ENCODE measurements at regions not wholly inside any gene's neighbourhood (a gene's known extent, or its start where the extent isn't known, plus 50 kb on each side); places are given as distances from the start of the nearest gene placed in this dataset.

GRCh38 chr14:101407328-101407727 is 154.0 kb upstream of the DIO3 start:
- DNase-seq (ENCODE audit: low spot score) (no peak), FAIRE-seq (no peak), ATAC-seq (no peak)
- CTCF ChIA-PET (ENCODE audit: low intra/inter-chr PET ratio, low total read pairs) = no interaction called here
- in situ Hi-C loops (cut with HindIII; ENCODE audit: extremely low pct_ligation_motif_present, low pct_unique_long_range_greater_than_20kb) = no loop called here
- Histone ChIP-seq H3K79me2 (ENCODE audit: insufficient read depth, low read length) (no peaks in the 10 kb centered on the region), H3K27ac (ENCODE audit: extremely low read length, insufficient read depth, low read length) (no peak overlapping the region), H3K4me1 (ENCODE audit: insufficient read depth, low read length) (peaks cover 17% of the 10 kb centered on the region), H3K9ac (ENCODE audit: insufficient read depth, low read depth, low read length) (no peak overlapping the region), H2AFZ (ENCODE audit: low read length) (no peak overlapping the region), H3K27me3 (ENCODE audit: control insufficient read depth in 1 of 2, insufficient read depth in 2 of 2, low read length in 2 of 2) (peaks cover 1 to 51% of the 10 kb centered on the region in 2 experiments; a peak in 4 of 5 replicates), H4K20me1 (ENCODE audit: insufficient read depth, low read length) (no peaks in the 10 kb centered on the region), H3K4me2 (ENCODE audit: low read depth, low read length) (no peak overlapping the region), H3K36me3 (replicated peaks in 1 of 2; ENCODE audit: control insufficient read depth in 1 of 2, insufficient read depth in 2 of 2, low read length in 2 of 2) (no peaks in the 10 kb centered on the region), H3K9me3 (ENCODE audit: low read length) (no peaks in the 10 kb centered on the region), H3K4me3 (replicated peaks in 1 of 3; ENCODE audit: insufficient read depth in 1 of 3, low read depth in 2 of 3, low read length in 3 of 3) (no peak overlapping the region)
- POLR2A ChIA-PET = no interaction called here
- no TSS peak for BruUV-seq (replicated peaks)
- intact Hi-C loops (cut with micrococcal nuclease; ENCODE audit: unreplicated experiment) = no loop called here
- 61% methylated on average over 7 of the region's 8 CpGs for WGBS (ENCODE audit: low lambda C conversion rate)
- TF ChIP-seq ZNF556 (CRISPR knock-in tag; IDR thresholded peaks at IDR 0.05; ENCODE audit: borderline replicate concordance) = no peak
- no peak for TF ChIP-seq KDM2A (CRISPR knock-in tag; IDR thresholded peaks at IDR 0.05; ENCODE audit: borderline replicate concordance, low read depth)
- TF ChIP-seq NR2F2 (IDR thresholded peaks at IDR 0.05; ENCODE audit: borderline replicate concordance, low read depth) = no peak
- no peak for TF ChIP-seq ZNF563 (CRISPR knock-in tag; IDR thresholded peaks at IDR 0.05)
- TF ChIP-seq CBFB (CRISPR knock-in tag; IDR thresholded peaks at IDR 0.05) = no peak
- TF ChIP-seq ZNF225 (CRISPR knock-in tag; IDR thresholded peaks at IDR 0.05) = no peak
- TF ChIP-seq FOSL1 (CRISPR knock-in tag; IDR thresholded peaks at IDR 0.05; ENCODE audit: borderline replicate concordance) = no peak
- no peak for TF ChIP-seq TAF1 (CRISPR knock-in tag; IDR thresholded peaks at IDR 0.05)
- TF ChIP-seq ZZZ3 (CRISPR knock-in tag; IDR thresholded peaks at IDR 0.05; ENCODE audit: borderline replicate concordance) = no peak
- TF ChIP-seq, protein P1, sequence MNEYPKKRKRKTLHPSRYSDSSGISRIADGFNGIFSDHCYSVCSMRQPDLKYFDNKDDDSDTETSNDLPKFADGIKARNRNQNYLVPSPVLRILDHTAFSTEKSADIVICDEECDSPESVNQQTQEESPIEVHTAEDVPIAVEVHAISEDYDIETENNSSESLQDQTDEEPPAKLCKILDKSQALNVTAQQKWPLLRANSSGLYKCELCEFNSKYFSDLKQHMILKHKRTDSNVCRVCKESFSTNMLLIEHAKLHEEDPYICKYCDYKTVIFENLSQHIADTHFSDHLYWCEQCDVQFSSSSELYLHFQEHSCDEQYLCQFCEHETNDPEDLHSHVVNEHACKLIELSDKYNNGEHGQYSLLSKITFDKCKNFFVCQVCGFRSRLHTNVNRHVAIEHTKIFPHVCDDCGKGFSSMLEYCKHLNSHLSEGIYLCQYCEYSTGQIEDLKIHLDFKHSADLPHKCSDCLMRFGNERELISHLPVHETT (CRISPR knock-in tag; conservative IDR thresholded peaks at IDR 0.05) = no peak
- TF ChIP-seq BCL6 (CRISPR knock-in tag; IDR thresholded peaks at IDR 0.05) = no peak
- TF ChIP-seq, protein P2, sequence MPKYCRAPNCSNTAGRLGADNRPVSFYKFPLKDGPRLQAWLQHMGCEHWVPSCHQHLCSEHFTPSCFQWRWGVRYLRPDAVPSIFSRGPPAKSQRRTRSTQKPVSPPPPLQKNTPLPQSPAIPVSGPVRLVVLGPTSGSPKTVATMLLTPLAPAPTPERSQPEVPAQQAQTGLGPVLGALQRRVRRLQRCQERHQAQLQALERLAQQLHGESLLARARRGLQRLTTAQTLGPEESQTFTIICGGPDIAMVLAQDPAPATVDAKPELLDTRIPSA (CRISPR knock-in tag; IDR thresholded peaks at IDR 0.05; ENCODE audit: borderline replicate concordance) = no peak
- TF ChIP-seq SMARCE1 (IDR thresholded peaks at IDR 0.05; ENCODE audit: borderline replicate concordance) = no peak
